ENCODE measurements at regions not wholly inside any gene's neighbourhood (a gene's known extent, or its start where the extent isn't known, plus 50 kb on each side); places are given as distances from the start of the nearest gene placed in this dataset.

DNA sequence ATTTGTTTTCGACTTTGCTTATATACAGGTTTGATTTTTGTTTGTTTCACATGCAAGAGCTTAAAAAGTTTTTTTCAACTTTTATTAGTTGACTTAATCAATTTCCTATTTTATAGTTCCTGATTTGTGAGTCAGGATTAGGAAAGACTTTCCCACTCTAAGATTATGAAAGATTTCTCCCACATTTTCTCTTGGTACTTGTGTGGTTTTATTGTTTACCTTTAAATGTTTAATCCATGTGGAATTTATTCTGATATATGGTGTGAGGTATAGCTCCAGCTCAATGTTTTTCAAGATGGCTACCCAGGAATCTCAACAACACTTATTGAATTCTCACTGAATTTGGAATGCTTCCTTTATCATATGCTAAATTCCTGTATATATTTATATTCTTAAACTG lies 117.8 kb upstream of the LGALSL start:
- H3K27ac Mint-ChIP-seq: no peak overlapping the region
- H3K4me1 Mint-ChIP-seq (ENCODE audit: low read depth): peaks cover 9% of the 10 kb centered on the region
- no peaks in the 10 kb centered on the region for H3K9me3 Mint-ChIP-seq
- no peak overlapping the region for H3K4me3 Mint-ChIP-seq
- H3K36me3 Mint-ChIP-seq (ENCODE audit: low read depth): no peaks in the 10 kb centered on the region
- no peaks in the 10 kb centered on the region for H3K27me3 Mint-ChIP-seq

- Mint-ChIP-seq H3K27me3 (no peaks in the 10 kb centered on the region), H3K36me3 (ENCODE audit: low read depth) (no peaks in the 10 kb centered on the region), H3K4me1 (ENCODE audit: low read depth) (peaks cover 9% of the 10 kb centered on the region), H3K9me3 (no peaks in the 10 kb centered on the region), H3K27ac (no peak overlapping the region), H3K4me3 (no peak overlapping the region)
Observed at GRCh38 chr2:64337314-64337713, 116.6 kb upstream of the LGALSL start.

DNA sequence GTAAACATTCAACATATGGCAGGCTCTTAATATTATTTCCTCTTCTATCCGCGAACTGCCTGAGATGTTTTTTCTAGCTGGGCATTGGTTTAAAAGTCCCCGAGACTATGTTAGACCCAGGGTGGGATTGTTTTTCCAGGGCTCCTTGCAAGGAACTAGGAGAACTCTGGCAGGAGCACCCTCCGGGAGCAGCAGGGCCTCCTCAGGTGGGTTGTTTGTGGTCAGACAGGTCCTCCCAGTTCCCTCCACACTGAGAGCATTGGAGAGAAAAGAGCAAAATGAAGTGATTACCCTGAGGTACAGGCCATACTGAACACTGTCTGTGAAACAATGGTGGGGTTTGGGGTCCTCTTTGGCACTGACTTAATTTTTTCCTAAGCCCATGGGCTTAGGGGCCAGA lies 115.9 kb upstream of the LGALSL start:
- H3K27me3 Mint-ChIP-seq: no peaks in the 10 kb centered on the region
- no peak overlapping the region for H3K4me3 Mint-ChIP-seq
- H3K27ac Mint-ChIP-seq: no peak overlapping the region
- no peaks in the 10 kb centered on the region for H3K36me3 Mint-ChIP-seq (ENCODE audit: low read depth)
- H3K9me3 Mint-ChIP-seq: no peaks in the 10 kb centered on the region
- H3K4me1 Mint-ChIP-seq (ENCODE audit: low read depth): peaks cover 9% of the 10 kb centered on the region

- no peak overlapping the region for H3K4me3 Mint-ChIP-seq
- no peaks in the 10 kb centered on the region for H3K27me3 Mint-ChIP-seq
- no peaks in the 10 kb centered on the region for H3K9me3 Mint-ChIP-seq
- no peaks in the 10 kb centered on the region for H3K36me3 Mint-ChIP-seq (ENCODE audit: low read depth)
- H3K27ac Mint-ChIP-seq: no peak overlapping the region
- peaks cover 9% of the 10 kb centered on the region for H3K4me1 Mint-ChIP-seq (ENCODE audit: low read depth)
Observed at GRCh38 chr2:64338910-64339500, 115.0 kb upstream of the LGALSL start.

DNA sequence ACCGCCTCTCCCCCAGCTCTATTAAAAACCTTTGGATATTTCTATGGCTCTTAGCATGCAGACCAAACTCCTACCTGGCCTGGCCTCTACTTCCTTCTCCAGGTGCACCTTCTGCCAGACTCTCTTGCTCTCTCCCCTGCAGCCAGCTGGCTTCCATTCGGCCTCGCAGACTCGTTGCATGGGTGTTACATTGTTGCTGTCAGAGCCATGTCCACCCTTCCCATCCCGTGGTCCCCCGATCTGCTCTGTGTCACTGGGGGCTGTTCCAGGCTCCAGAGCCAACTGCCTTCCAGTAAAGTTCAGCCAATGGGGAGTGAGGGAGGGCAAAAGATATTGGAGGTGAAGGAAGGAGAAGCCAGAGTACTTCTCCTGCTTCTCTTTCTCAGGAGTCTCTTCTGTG lies 112.5 kb upstream of the LGALSL start:
- Mint-ChIP-seq H3K27ac (no peak overlapping the region), H3K36me3 (ENCODE audit: low read depth) (no peaks in the 10 kb centered on the region), H3K4me3 (no peak overlapping the region), H3K9me3 (no peaks in the 10 kb centered on the region), H3K4me1 (ENCODE audit: low read depth) (peaks cover 9% of the 10 kb centered on the region), H3K27me3 (no peaks in the 10 kb centered on the region)

DNA sequence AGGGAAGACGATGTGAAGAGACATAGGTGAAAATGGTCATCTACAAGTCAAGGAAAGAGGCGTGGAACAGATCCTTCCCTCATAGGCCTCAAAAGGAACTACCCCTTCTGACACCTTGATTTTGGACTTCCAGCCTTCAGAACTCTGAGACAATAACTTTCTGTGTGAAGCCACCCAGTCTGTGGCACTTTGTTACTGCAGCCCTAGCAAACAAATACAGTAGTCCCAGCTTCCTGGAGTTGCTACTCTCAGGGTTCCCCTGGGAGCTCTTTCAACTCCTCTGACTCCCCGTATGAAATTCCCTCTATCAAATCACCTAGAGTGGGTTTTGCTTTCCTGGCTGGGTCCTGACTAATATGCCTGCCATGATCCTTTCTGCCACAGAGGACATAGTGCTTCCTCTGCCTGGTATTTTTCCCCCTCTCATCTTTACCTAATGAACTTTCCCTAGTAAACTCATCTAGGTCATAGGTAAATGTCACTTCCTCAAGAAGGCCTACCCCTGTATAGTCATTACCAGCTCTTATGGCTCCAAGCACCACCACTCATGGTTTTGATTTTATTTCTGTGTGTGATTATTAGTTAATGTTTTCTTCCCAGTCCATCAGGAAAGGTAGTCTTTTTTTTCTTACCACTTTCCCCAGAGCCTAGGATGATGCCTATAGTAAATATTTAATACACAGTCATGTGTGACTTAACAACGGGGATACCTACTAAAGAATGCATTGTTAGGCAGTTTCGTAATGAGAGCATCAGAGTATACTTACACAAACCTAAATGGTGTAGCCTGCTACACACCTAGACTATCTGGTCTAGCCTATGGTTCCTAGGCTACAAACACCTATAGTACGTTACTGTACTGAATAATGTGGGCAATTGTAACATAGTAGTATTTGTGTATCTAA lies 111.5 kb upstream of the LGALSL start:
- H3K4me1 Mint-ChIP-seq (ENCODE audit: low read depth): peaks cover 9% of the 10 kb centered on the region
- H3K27me3 Mint-ChIP-seq: no peaks in the 10 kb centered on the region
- no peak overlapping the region for H3K4me3 Mint-ChIP-seq
- H3K27ac Mint-ChIP-seq: no peak overlapping the region
- H3K36me3 Mint-ChIP-seq (ENCODE audit: low read depth): no peaks in the 10 kb centered on the region
- H3K9me3 Mint-ChIP-seq: no peaks in the 10 kb centered on the region

- H3K27ac Mint-ChIP-seq: no peak overlapping the region
- peaks cover 6% of the 10 kb centered on the region for H3K4me1 Mint-ChIP-seq (ENCODE audit: low read depth)
- no peaks in the 10 kb centered on the region for H3K27me3 Mint-ChIP-seq
- H3K36me3 Mint-ChIP-seq (ENCODE audit: low read depth): no peaks in the 10 kb centered on the region
- H3K9me3 Mint-ChIP-seq: no peaks in the 10 kb centered on the region
- H3K4me3 Mint-ChIP-seq: no peak overlapping the region
Observed at GRCh38 chr2:64344999-64345576, 108.9 kb upstream of the LGALSL start.

GRCh38 chr2:64345998-64346397 lies 108.0 kb upstream of the LGALSL start:
- no peaks in the 10 kb centered on the region for H3K9me3 Mint-ChIP-seq
- no peaks in the 10 kb centered on the region for H3K36me3 Mint-ChIP-seq (ENCODE audit: low read depth)
- no peaks in the 10 kb centered on the region for H3K27me3 Mint-ChIP-seq
- peaks cover 6% of the 10 kb centered on the region for H3K4me1 Mint-ChIP-seq (ENCODE audit: low read depth)
- H3K27ac Mint-ChIP-seq: no peak overlapping the region
- no peak overlapping the region for H3K4me3 Mint-ChIP-seq

DNA sequence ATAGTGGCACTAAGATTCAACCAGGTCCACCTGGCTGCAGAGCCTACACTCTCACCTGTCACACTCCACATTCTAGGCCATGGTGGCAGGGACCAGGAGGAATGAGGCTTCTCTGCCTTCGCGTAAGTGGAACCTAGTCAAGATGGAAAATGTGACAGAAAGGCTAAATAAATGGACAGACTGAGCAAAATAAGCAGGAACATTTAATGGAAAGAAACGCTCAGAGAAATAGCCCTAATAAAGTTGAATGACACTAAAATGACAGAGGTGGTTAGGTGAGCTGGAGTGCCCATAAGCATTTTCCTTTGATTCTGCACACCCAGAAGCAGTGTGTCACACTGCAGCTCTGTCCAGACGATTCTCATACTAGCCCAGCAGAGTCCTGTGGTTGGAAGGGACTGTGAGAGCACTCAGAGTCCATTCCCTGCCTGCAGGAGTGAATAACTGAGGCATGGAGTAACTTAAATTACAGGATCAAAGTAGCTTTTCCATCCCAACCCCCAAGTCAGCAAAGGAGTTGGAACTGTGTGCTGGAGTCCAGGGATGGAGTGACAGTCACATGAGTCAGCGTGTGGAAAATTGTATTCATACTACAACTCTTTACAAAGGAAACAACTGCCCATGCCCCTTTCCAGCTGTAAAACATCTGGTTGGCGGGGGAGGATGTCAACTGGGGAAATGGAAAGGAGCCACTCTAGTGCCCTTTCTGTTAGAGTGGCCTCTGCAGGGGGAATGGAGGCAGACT lies 105.4 kb upstream of the LGALSL start:
- H3K9me3 Mint-ChIP-seq: peaks cover 7% of the 10 kb centered on the region
- peaks cover 6% of the 10 kb centered on the region for H3K27me3 Mint-ChIP-seq
- H3K4me1 Mint-ChIP-seq (ENCODE audit: low read depth): peaks cover 6% of the 10 kb centered on the region
- no peaks in the 10 kb centered on the region for H3K36me3 Mint-ChIP-seq (ENCODE audit: low read depth)
- no peak overlapping the region for H3K4me3 Mint-ChIP-seq
- no peak overlapping the region for H3K27ac Mint-ChIP-seq

- no peak overlapping the region for H3K4me3 Mint-ChIP-seq
- H3K4me1 Mint-ChIP-seq (ENCODE audit: low read depth): peaks cover 6% of the 10 kb centered on the region
- H3K27ac Mint-ChIP-seq: no peak overlapping the region
- peaks cover 6% of the 10 kb centered on the region for H3K27me3 Mint-ChIP-seq
- no peaks in the 10 kb centered on the region for H3K36me3 Mint-ChIP-seq (ENCODE audit: low read depth)
- H3K9me3 Mint-ChIP-seq: peaks cover 7% of the 10 kb centered on the region
Observed at GRCh38 chr2:64349131-64349530, 104.8 kb upstream of the LGALSL start.

GRCh38 chr2:64350996-64351395 lies 103.0 kb upstream of the LGALSL start:
- Mint-ChIP-seq H3K27ac (no peak overlapping the region), H3K36me3 (ENCODE audit: low read depth) (no peaks in the 10 kb centered on the region), H3K4me1 (ENCODE audit: low read depth) (peaks cover 6% of the 10 kb centered on the region)

DNA sequence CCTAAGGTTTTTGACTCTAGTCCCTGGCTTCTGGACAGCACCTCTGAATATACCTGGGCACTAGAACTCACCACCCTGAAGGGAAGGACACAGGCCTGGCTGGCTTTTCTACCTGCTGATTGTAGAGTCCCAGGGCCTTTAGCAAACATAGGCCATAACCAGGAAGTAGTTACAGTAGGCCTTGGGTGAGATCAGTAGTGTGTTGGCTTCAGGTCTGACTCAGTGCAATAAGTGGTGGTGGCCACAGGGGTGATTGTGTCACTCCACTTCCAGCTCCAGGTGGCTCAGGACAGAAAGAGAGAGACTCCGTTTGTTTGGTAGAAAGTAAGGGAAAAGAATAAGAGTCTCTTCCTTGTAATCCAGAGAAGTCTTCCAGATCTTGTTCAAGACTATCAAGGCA lies 101.7 kb upstream of the LGALSL start:
- peaks cover 6% of the 10 kb centered on the region for H3K4me1 Mint-ChIP-seq (ENCODE audit: low read depth)
- H3K27me3 Mint-ChIP-seq: peaks cover 28% of the 10 kb centered on the region
- H3K27ac Mint-ChIP-seq: no peak overlapping the region
- no peak overlapping the region for H3K4me3 Mint-ChIP-seq
- H3K36me3 Mint-ChIP-seq (ENCODE audit: low read depth): no peaks in the 10 kb centered on the region
- H3K9me3 Mint-ChIP-seq: peaks cover 7% of the 10 kb centered on the region

More at GRCh38 chr2:64350996-64351395, 103.0 kb upstream of the LGALSL start:
- H3K4me3 Mint-ChIP-seq: no peak overlapping the region
- H3K9me3 Mint-ChIP-seq: peaks cover 7% of the 10 kb centered on the region
- peaks cover 15% of the 10 kb centered on the region for H3K27me3 Mint-ChIP-seq

DNA sequence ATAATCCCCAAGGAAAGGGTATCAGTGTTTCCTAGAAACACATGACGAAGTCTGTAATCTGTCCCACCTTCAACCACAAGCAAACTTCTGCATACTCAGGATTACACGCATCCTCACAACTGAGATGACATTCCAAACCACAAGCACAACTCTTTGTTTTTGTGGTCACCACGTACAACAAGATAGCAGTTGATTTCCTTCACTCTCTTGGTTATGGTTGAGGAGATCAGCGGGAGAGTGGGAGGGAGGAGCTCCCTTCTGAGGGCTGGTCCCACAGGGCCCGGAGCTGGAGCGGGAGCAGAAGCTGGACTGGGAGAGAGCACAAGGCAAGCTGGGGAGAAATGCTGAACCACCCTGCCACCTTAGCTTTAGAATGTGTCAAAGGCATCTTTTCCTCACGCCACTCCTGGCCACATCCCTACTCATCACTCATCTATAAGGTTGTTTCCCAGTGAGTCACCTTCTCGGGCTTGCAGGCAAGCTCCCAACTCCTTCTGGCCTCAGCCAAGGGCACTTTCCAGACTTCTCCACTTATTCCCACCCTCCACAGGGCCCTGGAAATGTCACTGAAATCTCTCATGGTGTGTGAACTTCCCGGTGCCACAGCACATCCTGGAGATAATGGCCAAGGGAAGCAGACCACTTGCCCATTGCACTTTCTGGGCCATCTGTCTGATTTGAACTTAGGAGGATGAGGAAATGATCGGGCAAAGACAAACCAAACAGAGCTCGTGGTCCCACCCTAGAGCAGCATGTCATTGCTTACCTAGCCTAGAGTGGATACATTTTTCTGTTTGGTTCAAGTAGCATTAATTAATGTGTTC lies 98.9 kb upstream of the LGALSL start:
- peaks cover 7% of the 10 kb centered on the region for H3K9me3 Mint-ChIP-seq
- H3K27ac Mint-ChIP-seq: no peak overlapping the region
- H3K4me1 Mint-ChIP-seq (ENCODE audit: low read depth): peaks cover 6% of the 10 kb centered on the region
- H3K4me3 Mint-ChIP-seq: no peak overlapping the region
- H3K36me3 Mint-ChIP-seq (ENCODE audit: low read depth): no peaks in the 10 kb centered on the region
- H3K27me3 Mint-ChIP-seq: peaks cover 37% of the 10 kb centered on the region

GRCh38 chr2:64356906-64357305 lies 97.1 kb upstream of the LGALSL start:
- peaks cover 6% of the 10 kb centered on the region for H3K4me1 Mint-ChIP-seq (ENCODE audit: low read depth)
- peaks cover 37% of the 10 kb centered on the region for H3K27me3 Mint-ChIP-seq
- H3K36me3 Mint-ChIP-seq (ENCODE audit: low read depth): no peaks in the 10 kb centered on the region
- H3K9me3 Mint-ChIP-seq: peaks cover 7% of the 10 kb centered on the region
- no peak overlapping the region for H3K27ac Mint-ChIP-seq
- no peak overlapping the region for H3K4me3 Mint-ChIP-seq
